GM23338 (cell line): ENCODE measurements at regions not wholly inside any gene's neighbourhood (a gene's known extent, or its start where the extent isn't known, plus 50 kb on each side); places are given as distances from the start of the nearest gene placed in this dataset.
A peak's percentile ranks its signal among the peaks of the same experiment; 100 is the strongest.

Experiments used
- ATAC-seq: fragments of 200-7000 bp; cut with Tn5 transposase; 3 replicates; pipeline ENCODE4 v1.9.1; 2020
- DNase-seq: peaks from one replicate; pipeline ENCODE4 v3.0.0-alpha.2; 2015; ENCODE audit warnings: low spot score
- H2AFZ ChIP-seq: fragments of 200-600 bp; sonication (generic); 2 replicates; pipeline ENCODE4 v1.8.0; 2016; ENCODE audit warnings: antibody characterized with exemption, mild to moderate bottlenecking, moderate library complexity
- H3F3A ChIP-seq: fragments of 200-600 bp; sonication (generic); replicated peaks from 2 replicates; pipeline ENCODE4 v1.8.0; 2017; ENCODE audit warnings: antibody characterized with exemption, mixed run types, low read depth
- H3K27ac ChIP-seq: fragments of 200-600 bp; sonication (generic); 2 replicates; pipeline ENCODE4 v1.6.1; 2016; ENCODE audit warnings: low read depth
- H3K27me3 ChIP-seq: fragments of 200-600 bp; sonication (generic); 2 replicates; pipeline ENCODE4 v1.8.0; 2016; ENCODE audit warnings: mild to moderate bottlenecking, mixed run types, moderate library complexity; ENCODE audit not compliant: insufficient read depth
- H3K36me3 ChIP-seq: fragments of 200-600 bp; sonication (generic); 2 replicates; pipeline ENCODE4 v1.8.0; 2016; ENCODE audit warnings: mild to moderate bottlenecking; ENCODE audit not compliant: insufficient read depth
- H3K4me1 ChIP-seq: fragments of 200-600 bp; sonication (generic); 2 replicates; pipeline ENCODE4 v1.8.0; 2016; ENCODE audit warnings: mild to moderate bottlenecking, moderate library complexity; ENCODE audit not compliant: insufficient read depth
- H3K4me2 ChIP-seq: fragments of 200-600 bp; sonication (generic); 2 replicates; pipeline ENCODE4 v1.7.1; 2017; ENCODE audit warnings: mixed run types
- H3K4me3 ChIP-seq: fragments of 200-600 bp; sonication (generic); 2 replicates; pipeline ENCODE4 v1.6.1; 2016; ENCODE audit warnings: mixed run types
- H3K79me2 ChIP-seq: fragments of 200-600 bp; sonication (generic); replicated peaks from 2 replicates; pipeline ENCODE4 v1.8.0; 2017; ENCODE audit warnings: mild to moderate bottlenecking; ENCODE audit not compliant: insufficient read depth
- H3K9me2 ChIP-seq: fragments of 200-600 bp; sonication (generic); 2 replicates; pipeline ENCODE4 v1.8.0; 2017; ENCODE audit not compliant: insufficient read depth
- H4K20me1 ChIP-seq: fragments of 200-600 bp; sonication (generic); replicated peaks from 2 replicates; pipeline ENCODE4 v1.8.0; 2017; ENCODE audit warnings: mild to moderate bottlenecking; ENCODE audit not compliant: insufficient read depth
- H3K27ac Mint-ChIP-seq: 2 replicates; pipeline ENCODE4 v1.8.0; 2020; ENCODE audit warnings: inconsistent platforms, mild to moderate bottlenecking, moderate library complexity, mixed read lengths
- H3K27me3 Mint-ChIP-seq: 3 replicates; pipeline ENCODE4 v1.8.0; 2022; ENCODE audit warnings: low read depth, mild to moderate bottlenecking, moderate library complexity, mixed read lengths, inconsistent platforms; ENCODE audit not compliant: insufficient read depth, poor library complexity
- H3K36me3 Mint-ChIP-seq: 3 replicates; pipeline ENCODE4 v1.8.0; 2021; ENCODE audit warnings: low read depth, mild to moderate bottlenecking, inconsistent platforms, moderate library complexity, mixed read lengths
- H3K4me1 Mint-ChIP-seq: 3 replicates; pipeline ENCODE4 v1.8.0; 2020; ENCODE audit warnings: mild to moderate bottlenecking, inconsistent platforms, mixed read lengths
- H3K4me3 Mint-ChIP-seq: 3 replicates; pipeline ENCODE4 v1.8.0; 2021; ENCODE audit warnings: moderate library complexity, mild to moderate bottlenecking, inconsistent platforms, mixed read lengths
- H3K9me3 Mint-ChIP-seq: 3 replicates; pipeline ENCODE4 v1.8.0; 2020; ENCODE audit warnings: moderate library complexity, mild to moderate bottlenecking, inconsistent platforms, mixed read lengths
- CREB1 ChIP-seq: fragments of 250-450 bp; sonication (Bioruptor Pico); IDR thresholded peaks from 2 replicates; pipeline ENCODE4 v1.5.0; 2020; ENCODE audit warnings: low read depth, mild to moderate bottlenecking, moderate library complexity
- CTCF ChIP-seq, 2 experiments: fragments of 200-600 bp in 1 of 2; sonication (generic) in 1 of 2; conservative IDR thresholded peaks; 2 replicates each; pipeline versions ENCODE4 v1.5.1 to v1.6.1; 2016 to 2017; ENCODE audit warnings: antibody characterized with exemption in 2 of 2, low read depth in 2 of 2, mild to moderate bottlenecking in 2 of 2, moderate library complexity in 1 of 2
- EZH2 ChIP-seq: fragments of 200-600 bp; sonication (generic); IDR thresholded peaks from one replicate; pipeline ENCODE4 v1.8.0; 2017; ENCODE audit warnings: antibody characterized with exemption, mild to moderate bottlenecking, low read depth; ENCODE audit not compliant: unreplicated experiment
- JUNB ChIP-seq: IDR thresholded peaks from one replicate; pipeline ENCODE4 v1.6.1; 2016; ENCODE audit warnings: antibody characterized with exemption; ENCODE audit not compliant: unreplicated experiment
- NANOG ChIP-seq: IDR thresholded peaks from 2 replicates; pipeline ENCODE4 v1.6.1; 2016; ENCODE audit warnings: antibody characterized with exemption, borderline replicate concordance
- POLR2AphosphoS5 ChIP-seq: IDR thresholded peaks from 2 replicates; pipeline ENCODE4 v1.6.1; 2016; ENCODE audit warnings: antibody characterized with exemption, low read depth
- STAT1 ChIP-seq: IDR thresholded peaks from one replicate; pipeline ENCODE4 v1.6.1; 2016; ENCODE audit warnings: antibody characterized with exemption; ENCODE audit not compliant: unreplicated experiment
- ZNF114 ChIP-seq: fragments of 250-450 bp; sonication (Bioruptor Pico); IDR thresholded peaks from 2 replicates; pipeline ENCODE4 v1.5.0; 2020; ENCODE audit warnings: mild to moderate bottlenecking, moderate library complexity
- ZNF331 ChIP-seq: fragments of 250-450 bp; sonication (Bioruptor Pico); IDR thresholded peaks from 2 replicates; pipeline ENCODE4 v1.5.0; 2020; ENCODE audit warnings: low read depth, mild to moderate bottlenecking, moderate library complexity
- TF ChIP-seq, protein P1 (sequence below): IDR thresholded peaks from one replicate; pipeline ENCODE4 v1.6.1; 2018; ENCODE audit warnings: antibody characterized with exemption; ENCODE audit not compliant: unreplicated experiment
- TF ChIP-seq, protein P2 (sequence below): IDR thresholded peaks from 2 replicates; pipeline ENCODE4 v1.6.1; 2016; ENCODE audit warnings: antibody characterized with exemption

DNA sequence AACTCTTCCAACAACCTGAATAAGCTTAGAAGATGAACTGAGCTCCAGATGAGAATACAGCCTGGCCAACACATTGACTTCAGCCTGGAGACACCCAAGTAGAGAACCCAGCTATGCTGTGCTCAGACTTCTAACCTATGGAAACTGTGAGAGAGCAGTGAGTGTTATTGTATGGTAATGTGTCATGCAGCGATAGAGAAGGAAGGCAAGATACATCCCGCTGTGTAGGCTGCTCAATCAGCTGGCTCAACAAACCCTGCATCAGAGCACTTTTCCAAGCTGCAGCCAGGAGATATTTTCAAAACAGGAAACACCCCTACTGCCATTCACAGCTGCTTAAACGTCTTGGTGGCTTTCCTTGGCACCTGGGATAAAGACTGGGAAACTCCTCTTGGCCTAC is 321.3 kb downstream of the SIPA1L2 start:
- DNase-seq (no peak), ATAC-seq (no peak)
- no peak overlapping the region for H3K4me2 ChIP-seq
- no peak overlapping the region for H3K4me3 ChIP-seq
- H3K9me2 ChIP-seq: peaks cover 13% of the 10 kb centered on the region
- H3K36me3 ChIP-seq: no peaks in the 10 kb centered on the region
- no peak overlapping the region for H3K27ac ChIP-seq
- Mint-ChIP-seq H3K27ac (no peak overlapping the region), H3K4me3 (no peak overlapping the region), H3K4me1 (peaks cover 26% of the 10 kb centered on the region), H3K9me3 (peaks cover 10% of the 10 kb centered on the region), H3K27me3 (peaks cover 6% of the 10 kb centered on the region), H3K36me3 (peaks cover 10% of the 10 kb centered on the region)
- no peaks in the 10 kb centered on the region for H4K20me1 ChIP-seq
- H3F3A ChIP-seq: no peaks in the 10 kb centered on the region
- no peak overlapping the region for H2AFZ ChIP-seq
- no peaks in the 10 kb centered on the region for H3K27me3 ChIP-seq
- H3K4me1 ChIP-seq: peaks cover 13% of the 10 kb centered on the region
- no peaks in the 10 kb centered on the region for H3K79me2 ChIP-seq
- TF ChIP-seq POLR2AphosphoS5 (no peak), EZH2 (no peak), STAT1 (no peak)

GRCh38 chr1:232307296-232308017 is 322.5 kb downstream of the SIPA1L2 start:
- Histone ChIP-seq H3K27ac (no peak overlapping the region), H3K9me2 (peaks cover 6% of the 10 kb centered on the region), H2AFZ (no peak overlapping the region), H3K4me2 (no peak overlapping the region), H3K79me2 (no peaks in the 10 kb centered on the region), H3K4me3 (no peak overlapping the region), H3K27me3 (no peaks in the 10 kb centered on the region), H3K4me1 (peaks cover 13% of the 10 kb centered on the region), H4K20me1 (no peaks in the 10 kb centered on the region), H3K36me3 (no peaks in the 10 kb centered on the region), H3F3A (no peaks in the 10 kb centered on the region)
- ATAC-seq (peak; percentile 20; the same call in 1 of the 3 replicates), DNase-seq (no peak)
- peaks cover 2% of the 10 kb centered on the region; the same call in 1 of the 3 replicates for H3K36me3 Mint-ChIP-seq
- H3K4me3 Mint-ChIP-seq: no peak overlapping the region
- peaks cover 28% of the 10 kb centered on the region for H3K4me1 Mint-ChIP-seq
- no peaks in the 10 kb centered on the region; the same call in 2 of the 3 replicates for H3K9me3 Mint-ChIP-seq
- H3K27ac Mint-ChIP-seq: no peak overlapping the region
- peaks cover 6% of the 10 kb centered on the region for H3K27me3 Mint-ChIP-seq
- TF ChIP-seq STAT1: no peak
- no peak for TF ChIP-seq CREB1
- no peak for TF ChIP-seq NANOG
- no peak for TF ChIP-seq JUNB
- TF ChIP-seq ZNF331 (CRISPR knock-in tag): no peak
- TF ChIP-seq, protein P1, sequence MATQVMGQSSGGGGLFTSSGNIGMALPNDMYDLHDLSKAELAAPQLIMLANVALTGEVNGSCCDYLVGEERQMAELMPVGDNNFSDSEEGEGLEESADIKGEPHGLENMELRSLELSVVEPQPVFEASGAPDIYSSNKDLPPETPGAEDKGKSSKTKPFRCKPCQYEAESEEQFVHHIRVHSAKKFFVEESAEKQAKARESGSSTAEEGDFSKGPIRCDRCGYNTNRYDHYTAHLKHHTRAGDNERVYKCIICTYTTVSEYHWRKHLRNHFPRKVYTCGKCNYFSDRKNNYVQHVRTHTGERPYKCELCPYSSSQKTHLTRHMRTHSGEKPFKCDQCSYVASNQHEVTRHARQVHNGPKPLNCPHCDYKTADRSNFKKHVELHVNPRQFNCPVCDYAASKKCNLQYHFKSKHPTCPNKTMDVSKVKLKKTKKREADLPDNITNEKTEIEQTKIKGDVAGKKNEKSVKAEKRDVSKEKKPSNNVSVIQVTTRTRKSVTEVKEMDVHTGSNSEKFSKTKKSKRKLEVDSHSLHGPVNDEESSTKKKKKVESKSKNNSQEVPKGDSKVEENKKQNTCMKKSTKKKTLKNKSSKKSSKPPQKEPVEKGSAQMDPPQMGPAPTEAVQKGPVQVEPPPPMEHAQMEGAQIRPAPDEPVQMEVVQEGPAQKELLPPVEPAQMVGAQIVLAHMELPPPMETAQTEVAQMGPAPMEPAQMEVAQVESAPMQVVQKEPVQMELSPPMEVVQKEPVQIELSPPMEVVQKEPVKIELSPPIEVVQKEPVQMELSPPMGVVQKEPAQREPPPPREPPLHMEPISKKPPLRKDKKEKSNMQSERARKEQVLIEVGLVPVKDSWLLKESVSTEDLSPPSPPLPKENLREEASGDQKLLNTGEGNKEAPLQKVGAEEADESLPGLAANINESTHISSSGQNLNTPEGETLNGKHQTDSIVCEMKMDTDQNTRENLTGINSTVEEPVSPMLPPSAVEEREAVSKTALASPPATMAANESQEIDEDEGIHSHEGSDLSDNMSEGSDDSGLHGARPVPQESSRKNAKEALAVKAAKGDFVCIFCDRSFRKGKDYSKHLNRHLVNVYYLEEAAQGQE: no peak
- no peak for TF ChIP-seq POLR2AphosphoS5
- no peak for TF ChIP-seq CTCF (conservative IDR thresholded peaks at IDR 0.05; ENCODE audit: low read depth in 2 of 2)
- TF ChIP-seq ZNF114: no peak
- TF ChIP-seq, protein P2, sequence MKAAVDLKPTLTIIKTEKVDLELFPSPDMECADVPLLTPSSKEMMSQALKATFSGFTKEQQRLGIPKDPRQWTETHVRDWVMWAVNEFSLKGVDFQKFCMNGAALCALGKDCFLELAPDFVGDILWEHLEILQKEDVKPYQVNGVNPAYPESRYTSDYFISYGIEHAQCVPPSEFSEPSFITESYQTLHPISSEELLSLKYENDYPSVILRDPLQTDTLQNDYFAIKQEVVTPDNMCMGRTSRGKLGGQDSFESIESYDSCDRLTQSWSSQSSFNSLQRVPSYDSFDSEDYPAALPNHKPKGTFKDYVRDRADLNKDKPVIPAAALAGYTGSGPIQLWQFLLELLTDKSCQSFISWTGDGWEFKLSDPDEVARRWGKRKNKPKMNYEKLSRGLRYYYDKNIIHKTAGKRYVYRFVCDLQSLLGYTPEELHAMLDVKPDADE: no peak
- TF ChIP-seq EZH2: no peak
